Spinal cord (tissue), 9 donors: ENCODE measurements at regions not wholly inside any gene's neighbourhood (a gene's known extent, or its start where the extent isn't known, plus 50 kb on each side); places are given as distances from the start of the nearest gene placed in this dataset.

Experiments
- DNase-seq, 6 donors: peaks; one replicate each; pipeline versions ENCODE4 v3.0.0 to v3.0.0-alpha.2; 2013 to 2015; ENCODE audit warnings: low spot score in 6 of 6, low read depth in 4 of 6
- H3K27ac ChIP-seq: one replicate; pipeline ENCODE4 v1.5.1; 2013; ENCODE audit warnings: low read depth, low read length, control low read depth
- H3K27me3 ChIP-seq: one replicate; pipeline ENCODE4 v1.6.1; 2013; ENCODE audit warnings: low read length; ENCODE audit not compliant: control insufficient read depth, insufficient read depth
- H3K36me3 ChIP-seq: one replicate; pipeline ENCODE4 v1.6.1; 2013; ENCODE audit warnings: low read length; ENCODE audit not compliant: control insufficient read depth, insufficient read depth
- H3K4me1 ChIP-seq: one replicate; pipeline ENCODE4 v1.6.1; 2013; ENCODE audit warnings: low read length; ENCODE audit not compliant: control insufficient read depth, insufficient read depth
- H3K4me3 ChIP-seq: one replicate; pipeline ENCODE4 v1.5.1; 2013; ENCODE audit warnings: low read depth, low read length, control low read depth
- H3K9me3 ChIP-seq: one replicate; pipeline ENCODE4 v1.6.1; 2013; ENCODE audit warnings: low read length; ENCODE audit not compliant: control insufficient read depth, insufficient read depth
- WGBS: methylation state at CpG from one replicate; pipeline ENCODE4 v1.1.5; 2013; ENCODE audit warnings: missing lambda C conversion rate; ENCODE audit not compliant: insufficient coverage; 5-methylcytosine and 5-hydroxymethylcytosine counted together
- donor health status: healthy.

DNA sequence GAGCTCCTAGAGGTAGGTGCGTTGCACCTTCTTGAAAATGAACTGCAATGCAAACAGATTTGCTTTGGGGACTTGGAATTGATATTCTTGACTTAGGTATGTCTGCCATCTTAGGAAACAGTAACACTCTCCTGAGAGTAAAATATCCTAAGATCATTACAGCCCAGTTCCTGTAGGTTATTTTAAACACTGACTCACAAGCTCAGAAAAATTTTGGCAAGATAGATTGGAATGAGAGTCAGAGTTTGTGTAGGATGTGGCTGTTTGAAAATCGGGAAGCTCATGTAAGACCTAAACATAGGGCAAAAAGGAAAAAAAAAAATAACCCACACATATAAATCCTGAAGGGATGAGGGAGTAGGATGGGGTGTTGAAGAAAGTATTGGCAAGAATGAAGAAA is 377.0 kb upstream of the LRRC4C start:
- no CpG with 5 or more reads among the region's 2 CpGs for WGBS
- Histone ChIP-seq H3K27me3 (no peaks in the 10 kb centered on the region), H3K36me3 (no peaks in the 10 kb centered on the region), H3K4me3 (no peak overlapping the region), H3K4me1 (no peaks in the 10 kb centered on the region), H3K9me3 (no peaks in the 10 kb centered on the region), H3K27ac (no peak overlapping the region)
- peak in 1 of 6 donors; percentile 1 for DNase-seq

DNA sequence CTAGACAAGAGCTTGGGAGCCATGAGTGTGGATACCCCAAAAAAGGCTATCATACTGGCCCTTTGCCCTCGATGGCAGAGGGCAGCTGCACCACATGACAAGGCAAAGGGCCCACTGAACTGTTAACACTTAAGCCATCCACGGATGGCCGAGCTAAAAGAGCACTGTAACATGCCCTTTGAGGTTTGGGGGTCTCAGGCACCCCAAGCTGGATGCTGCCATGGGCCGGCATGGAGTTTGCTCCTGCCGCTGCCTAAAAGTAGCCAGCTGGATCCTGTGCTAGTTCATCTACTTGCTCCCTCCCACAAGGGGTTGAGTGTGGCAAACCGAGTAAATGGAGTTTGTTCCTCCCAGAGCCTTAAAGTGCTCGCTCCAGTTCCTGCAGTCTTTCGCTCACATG is 383.2 kb upstream of the LRRC4C start:
- Histone ChIP-seq H3K36me3 (no peaks in the 10 kb centered on the region), H3K4me3 (no peak overlapping the region), H3K27me3 (no peaks in the 10 kb centered on the region), H3K9me3 (peaks cover 10% of the 10 kb centered on the region), H3K4me1 (no peaks in the 10 kb centered on the region), H3K27ac (no peak overlapping the region)
- no peak for DNase-seq
- 93% methylated on average over 8 of the region's 8 CpGs for WGBS

DNA sequence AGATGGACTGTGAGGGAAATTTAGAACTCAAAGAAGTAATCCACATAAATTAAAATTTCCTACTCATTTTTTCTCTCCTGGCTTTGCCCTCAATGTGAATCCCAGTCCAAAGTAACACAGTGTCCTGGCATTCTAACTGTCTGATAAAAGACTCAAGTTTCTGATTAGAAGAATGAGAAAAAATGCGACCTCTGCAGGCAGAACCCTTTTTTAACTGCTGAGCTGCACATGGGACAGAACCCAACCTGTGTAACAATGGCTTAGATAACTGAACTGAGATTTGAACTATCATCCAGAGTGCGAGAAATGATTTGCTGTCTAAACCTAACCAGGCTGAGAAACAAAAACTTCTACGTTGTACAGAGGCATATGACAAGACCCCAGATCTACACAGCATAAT is 385.6 kb upstream of the LRRC4C start:
- Histone ChIP-seq H3K4me1 (no peaks in the 10 kb centered on the region), H3K9me3 (peaks cover 10% of the 10 kb centered on the region), H3K36me3 (no peaks in the 10 kb centered on the region), H3K27me3 (no peaks in the 10 kb centered on the region), H3K27ac (no peak overlapping the region), H3K4me3 (no peak overlapping the region)
- no peak for DNase-seq
- 75% methylated on average over 2 of the region's 3 CpGs for WGBS

DNA sequence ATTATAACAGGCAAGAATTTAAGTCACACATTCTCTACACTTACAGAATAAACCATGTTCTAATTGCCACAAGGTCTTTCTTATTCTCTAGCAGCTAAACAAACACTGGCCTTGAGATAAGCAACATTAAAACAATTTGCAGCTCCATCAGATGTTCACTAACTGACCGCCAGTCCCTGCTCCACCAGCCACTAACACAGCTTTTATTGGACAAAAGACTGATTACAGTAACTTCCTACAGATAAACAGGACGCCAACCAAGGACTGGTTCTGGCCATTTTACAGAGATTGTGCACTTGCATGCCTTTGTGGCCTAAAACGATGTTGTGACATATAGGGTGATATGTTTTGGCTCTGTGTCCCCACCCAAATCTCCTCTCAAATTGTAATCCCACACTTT is 388.9 kb upstream of the LRRC4C start:
- Histone ChIP-seq H3K27me3 (no peaks in the 10 kb centered on the region), H3K27ac (no peak overlapping the region), H3K4me3 (no peak overlapping the region), H3K4me1 (no peaks in the 10 kb centered on the region), H3K9me3 (no peaks in the 10 kb centered on the region), H3K36me3 (no peaks in the 10 kb centered on the region)
- 100% methylated on average over 1 of the region's 3 CpGs for WGBS
- DNase-seq, result no peak

DNA sequence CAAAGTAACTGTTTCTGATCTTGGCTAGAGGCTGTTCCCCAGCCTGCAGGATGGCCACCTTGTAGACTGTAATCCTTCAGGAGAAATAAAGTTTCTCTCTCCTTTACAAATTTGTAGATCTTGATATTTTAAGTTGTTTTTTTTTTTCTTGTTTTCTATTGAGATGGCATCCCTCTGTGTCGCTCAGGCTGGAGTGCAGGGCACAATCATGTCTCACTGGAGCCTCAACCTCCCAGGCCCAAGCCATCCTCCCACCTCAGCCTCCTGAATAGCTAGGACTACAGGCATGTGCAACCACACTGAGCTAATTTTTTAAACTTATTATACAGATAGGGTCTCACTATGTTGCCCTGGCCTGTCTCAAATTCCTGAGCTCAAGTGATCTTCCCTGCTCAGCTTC is 389.8 kb upstream of the LRRC4C start:
- no peaks in the 10 kb centered on the region for H3K4me1 ChIP-seq
- H3K27ac ChIP-seq, result no peak overlapping the region
- H3K36me3 ChIP-seq, result no peaks in the 10 kb centered on the region
- no peak for DNase-seq
- H3K27me3 ChIP-seq, result no peaks in the 10 kb centered on the region
- WGBS, result no CpG with 5 or more reads among the region's 1 CpG
- no peaks in the 10 kb centered on the region for H3K9me3 ChIP-seq
- no peak overlapping the region for H3K4me3 ChIP-seq

DNA sequence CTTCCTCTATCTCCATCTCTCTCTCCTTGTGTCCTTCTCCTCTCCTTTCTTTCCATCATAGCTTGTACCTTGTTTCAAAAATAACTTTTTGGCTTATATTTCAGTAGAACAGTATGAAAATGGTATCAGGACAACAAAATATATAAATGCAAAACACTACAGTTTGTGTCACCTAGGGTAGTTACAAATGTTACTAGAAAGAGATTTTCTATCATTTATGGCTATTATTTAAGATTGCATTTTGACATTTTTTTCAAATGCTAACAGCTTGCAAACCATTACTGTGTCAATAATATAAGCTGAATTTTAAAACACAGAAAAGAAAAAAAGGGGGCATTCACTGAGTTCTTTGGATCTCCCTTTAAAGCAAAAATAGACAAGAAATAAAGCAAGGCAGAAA is 392.3 kb upstream of the LRRC4C start:
- Histone ChIP-seq H3K27ac (no peak overlapping the region), H3K9me3 (no peaks in the 10 kb centered on the region), H3K4me1 (no peaks in the 10 kb centered on the region), H3K4me3 (no peak overlapping the region), H3K27me3 (no peaks in the 10 kb centered on the region), H3K36me3 (no peaks in the 10 kb centered on the region)
- DNase-seq, result no peak

DNA sequence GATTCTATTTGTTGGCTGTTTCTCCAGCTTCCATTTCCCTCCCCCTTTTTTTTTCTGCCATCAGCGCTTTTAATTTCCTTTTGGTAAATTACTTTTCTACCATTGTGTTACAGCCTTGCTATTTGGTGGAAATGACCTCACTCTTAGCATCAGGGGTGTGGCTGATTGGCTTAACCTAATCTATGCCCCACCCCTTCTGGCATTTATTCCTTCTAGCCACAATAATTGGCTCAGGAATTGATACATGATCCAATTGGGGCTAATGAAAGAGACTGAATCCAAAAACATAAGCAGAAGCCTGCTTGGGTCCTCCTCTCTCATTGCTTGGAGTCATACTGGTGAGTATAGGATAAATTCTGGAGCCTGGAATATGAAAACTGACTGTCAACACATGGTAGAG is 402.4 kb upstream of the LRRC4C start:
- Histone ChIP-seq H3K27ac (no peak overlapping the region), H3K4me3 (no peak overlapping the region), H3K36me3 (no peaks in the 10 kb centered on the region), H3K4me1 (no peaks in the 10 kb centered on the region), H3K9me3 (no peaks in the 10 kb centered on the region), H3K27me3 (no peaks in the 10 kb centered on the region)
- DNase-seq, result no peak
- no CpG with 5 or more reads among the region's 1 CpG for WGBS

DNA sequence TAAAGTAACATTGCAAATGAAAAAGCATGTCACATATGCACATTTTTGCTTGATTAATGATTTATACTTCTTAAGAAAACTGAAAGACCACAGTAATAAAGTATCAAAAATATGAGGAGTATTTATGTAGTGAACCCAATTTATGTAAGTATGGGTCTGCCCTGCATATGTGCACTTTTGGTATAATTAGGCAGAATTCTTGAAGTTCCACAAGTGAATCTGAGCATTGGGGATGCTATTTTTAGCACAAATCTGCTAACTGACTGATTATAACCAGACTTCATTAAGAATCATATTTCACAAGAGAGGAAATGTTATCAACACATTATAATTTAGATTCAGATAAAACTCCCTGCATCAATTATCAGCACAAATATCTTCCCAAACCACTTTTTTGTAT is 407.1 kb upstream of the LRRC4C start:
- no peak for DNase-seq
- Histone ChIP-seq H3K36me3 (no peaks in the 10 kb centered on the region), H3K27me3 (no peaks in the 10 kb centered on the region), H3K27ac (no peak overlapping the region), H3K4me3 (no peak overlapping the region), H3K9me3 (no peaks in the 10 kb centered on the region), H3K4me1 (no peaks in the 10 kb centered on the region)

DNA sequence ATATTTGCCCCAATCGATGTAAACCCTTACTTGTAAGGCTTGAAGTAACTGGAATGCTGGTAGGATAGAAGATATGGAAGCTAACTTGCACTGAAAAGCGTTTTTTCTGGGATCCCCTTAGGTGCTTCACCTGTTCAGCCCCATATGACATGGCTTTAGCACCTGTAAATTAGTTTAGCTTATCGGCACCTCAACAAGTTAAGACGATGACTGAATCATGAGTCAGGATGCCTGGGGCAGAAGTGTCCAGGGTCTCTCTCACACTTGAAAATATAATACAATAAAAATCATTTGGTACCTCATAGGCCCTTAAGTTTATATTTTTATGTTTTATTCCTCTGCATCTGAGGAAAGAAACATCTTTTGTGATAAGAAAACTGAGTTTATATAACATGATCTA is 409.2 kb upstream of the LRRC4C start:
- H3K36me3 ChIP-seq, result no peaks in the 10 kb centered on the region
- H3K4me1 ChIP-seq, result no peaks in the 10 kb centered on the region
- H3K27me3 ChIP-seq, result no peaks in the 10 kb centered on the region
- H3K4me3 ChIP-seq, result no peak overlapping the region
- no peak overlapping the region for H3K27ac ChIP-seq
- DNase-seq, result no peak
- WGBS, result 97% methylated on average over 3 of the region's 4 CpGs
- H3K9me3 ChIP-seq, result no peaks in the 10 kb centered on the region

DNA sequence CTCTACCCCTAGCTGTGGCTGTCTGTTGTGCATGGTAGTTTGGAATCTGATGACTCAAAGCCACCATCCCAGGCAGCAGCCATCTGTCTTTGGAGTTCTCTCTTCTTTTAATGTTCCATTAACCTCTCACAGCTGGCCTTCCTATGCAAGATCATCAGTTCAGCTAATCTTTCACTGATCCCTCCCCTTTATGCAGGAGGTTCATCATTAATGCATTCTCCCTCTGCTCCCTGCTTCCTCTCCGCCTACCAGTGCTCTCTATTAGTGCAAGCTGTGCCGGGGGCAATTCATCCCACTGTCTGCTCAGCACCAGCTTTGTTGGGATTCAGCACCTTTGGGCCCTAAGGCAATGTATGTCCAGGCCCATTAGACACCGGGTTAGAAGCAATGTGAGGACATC is 413.0 kb upstream of the LRRC4C start:
- Histone ChIP-seq H3K36me3 (no peaks in the 10 kb centered on the region), H3K27ac (no peak overlapping the region), H3K4me1 (no peaks in the 10 kb centered on the region), H3K4me3 (no peak overlapping the region), H3K27me3 (no peaks in the 10 kb centered on the region), H3K9me3 (no peaks in the 10 kb centered on the region)
- DNase-seq, result peak in 1 of 6 donors; percentile 36
- WGBS, result 54% methylated on average over 3 of the region's 3 CpGs

DNA sequence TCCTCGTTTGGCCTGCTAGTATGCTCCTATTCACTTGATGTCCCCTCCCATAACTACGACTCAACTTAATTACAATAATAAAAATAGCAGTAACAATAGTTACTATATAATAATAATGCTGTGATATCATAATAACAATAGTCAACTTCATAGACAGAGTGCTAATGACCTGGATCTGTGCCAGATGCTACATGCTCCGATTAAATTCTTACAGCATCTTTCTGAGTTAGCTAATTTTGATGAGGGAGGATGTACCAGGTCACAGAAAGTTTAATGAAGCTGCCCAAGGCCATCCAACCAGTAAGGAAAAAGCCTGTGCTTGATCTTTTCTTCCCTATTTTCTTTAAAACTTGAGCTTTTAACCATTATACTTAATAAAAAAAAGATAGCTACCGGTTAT is 413.4 kb upstream of the LRRC4C start:
- Histone ChIP-seq H3K27me3 (no peaks in the 10 kb centered on the region), H3K4me1 (no peaks in the 10 kb centered on the region), H3K9me3 (no peaks in the 10 kb centered on the region), H3K27ac (no peak overlapping the region), H3K4me3 (no peak overlapping the region), H3K36me3 (no peaks in the 10 kb centered on the region)
- WGBS, result no CpG with 5 or more reads among the region's 4 CpGs
- DNase-seq, result peak in 1 of 6 donors; percentile 55
